GM21723 (cell line): ENCODE measurements at regions not wholly inside any gene's neighbourhood (a gene's known extent, or its start where the extent isn't known, plus 50 kb on each side); places are given as distances from the start of the nearest gene placed in this dataset.

ENCODE experiments used
- ATAC-seq: cut with Tn5 transposase; IDR thresholded peaks from one replicate; pipeline ENCODE4 v1.9.1; 2021; ENCODE audit warnings: mild to moderate bottlenecking, moderate library complexity; ENCODE audit not compliant: unreplicated experiment

DNA sequence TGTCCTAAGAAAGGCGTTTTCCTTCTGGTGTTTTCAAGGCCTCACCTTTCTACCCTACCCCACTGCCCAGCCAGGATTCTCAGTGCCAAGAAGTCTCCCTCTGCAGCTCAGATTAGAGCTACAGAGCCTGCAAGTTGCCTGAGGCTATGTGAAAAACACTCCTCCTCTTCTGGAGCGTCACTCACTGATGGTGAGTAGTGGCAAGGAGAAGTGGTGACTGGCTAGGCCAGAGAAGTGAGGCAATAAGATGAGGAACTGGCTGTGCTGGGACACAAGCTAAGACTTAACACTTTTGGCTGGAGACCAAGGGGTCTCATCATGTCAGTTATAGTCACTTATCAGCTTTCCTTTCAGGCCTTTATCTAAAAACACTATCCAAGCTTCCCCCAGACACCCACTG, 86.7 kb upstream of the PRKAR2B start:
- no peak for ATAC-seq

- ATAC-seq, result peak; percentile 55
Measured at GRCh38 chr7:106959753-106960152, 84.8 kb upstream of the PRKAR2B start.

DNA sequence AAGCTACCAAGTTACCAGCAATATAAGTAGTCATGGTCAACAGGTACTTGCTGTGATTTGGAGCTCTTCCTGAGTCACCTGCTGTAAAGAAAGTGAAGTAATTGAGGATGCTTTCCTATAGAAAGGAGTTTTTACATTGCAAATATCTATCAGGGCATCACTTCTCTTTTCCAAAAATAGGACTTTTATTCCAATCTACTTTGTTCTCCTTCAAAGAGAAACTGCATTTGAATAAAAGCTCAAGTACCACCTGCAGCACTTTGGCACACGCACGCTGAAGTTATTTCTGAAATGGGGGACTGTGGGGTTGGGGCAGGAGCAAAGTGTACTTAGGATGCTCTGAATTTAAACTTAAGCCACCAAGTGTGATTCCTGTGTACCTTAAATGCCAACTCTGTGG, 81.8 kb upstream of the PRKAR2B start:
- no peak for ATAC-seq

GRCh38 chr7:106964466-106964865, 80.0 kb upstream of the PRKAR2B start:
- ATAC-seq, result no peak

DNA sequence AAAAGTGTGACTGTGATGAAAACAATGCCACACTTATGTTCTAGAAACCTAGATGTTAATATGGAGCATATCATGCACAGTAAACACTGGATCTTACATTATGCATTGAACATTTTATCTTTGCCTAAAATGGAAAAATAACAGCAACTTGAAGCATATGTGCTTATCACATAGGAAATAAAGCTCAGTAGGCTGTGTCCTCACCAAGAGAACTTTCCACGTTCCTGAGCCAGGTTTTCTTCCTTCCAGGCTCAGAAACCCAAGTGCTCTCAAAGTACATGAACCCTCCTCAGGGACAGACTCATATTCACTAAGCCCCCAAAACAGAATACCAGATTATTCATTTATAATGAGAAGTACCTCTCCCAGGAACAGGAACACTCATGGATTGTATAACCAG, 79.4 kb upstream of the PRKAR2B start:
- no peak for ATAC-seq

GRCh38 chr7:106966121-106966520, 78.4 kb upstream of the PRKAR2B start:
- ATAC-seq, result no peak

DNA sequence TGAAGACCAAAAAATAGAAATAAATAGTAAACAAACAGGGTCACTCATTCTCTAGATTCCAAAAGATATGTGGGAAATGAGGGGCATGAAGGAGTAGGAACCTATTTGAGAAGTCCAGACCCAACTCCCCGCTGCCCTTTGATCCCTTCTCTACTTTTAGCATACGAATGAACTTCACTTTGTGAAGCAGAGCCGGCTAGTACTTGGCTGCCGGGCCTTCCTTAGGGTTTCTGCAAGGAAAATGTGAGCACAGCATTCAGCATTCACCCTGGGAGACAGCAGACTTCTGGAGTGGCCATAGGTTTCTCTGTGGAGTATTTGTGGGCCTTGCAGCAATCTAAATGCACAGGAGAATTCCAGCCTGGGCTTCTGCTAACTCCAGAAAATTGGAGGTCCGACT, 76.3 kb upstream of the PRKAR2B start:
- ATAC-seq, result no peak

- no peak for ATAC-seq
Measured at GRCh38 chr7:106978425-106979420, 65.8 kb upstream of the PRKAR2B start.

DNA sequence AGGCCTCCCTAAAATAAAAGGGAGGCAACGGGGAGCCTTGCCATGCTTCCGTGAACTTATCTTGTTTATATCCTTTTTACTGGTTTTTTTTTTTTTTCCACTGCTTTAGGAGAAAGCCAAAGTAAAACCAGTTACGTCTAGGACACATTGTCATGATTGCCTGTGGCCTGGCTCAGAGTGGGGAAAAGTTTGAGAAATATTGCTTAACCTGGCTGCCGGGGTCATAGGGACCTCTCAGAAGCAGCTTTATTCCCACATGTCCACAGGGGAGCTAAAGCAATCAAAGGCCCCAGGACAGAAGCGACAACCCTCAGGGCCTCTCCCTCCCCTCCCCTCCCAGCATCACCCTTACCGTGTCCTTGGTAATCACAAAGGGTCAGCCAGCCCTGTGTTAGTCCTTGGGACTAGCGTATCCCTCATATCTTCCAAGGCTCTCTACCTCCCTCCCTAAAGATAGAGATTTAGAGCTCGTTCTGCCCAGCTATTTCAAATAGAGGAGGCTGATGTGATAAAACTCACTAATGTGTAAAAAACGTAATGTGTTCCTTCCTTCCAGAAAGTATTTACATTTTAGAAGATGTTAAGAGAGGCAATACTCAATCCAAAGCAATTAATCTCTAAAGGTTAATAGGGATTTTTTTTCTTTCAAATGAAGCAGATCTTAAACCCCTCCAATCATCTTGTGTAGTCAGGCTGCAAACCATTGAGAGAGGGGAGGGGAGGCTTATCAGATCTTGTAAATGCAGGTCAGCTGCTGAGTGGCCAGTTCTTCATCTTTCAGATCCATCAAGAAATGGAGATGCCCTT, 64.8 kb upstream of the PRKAR2B start:
- no peak for ATAC-seq

DNA sequence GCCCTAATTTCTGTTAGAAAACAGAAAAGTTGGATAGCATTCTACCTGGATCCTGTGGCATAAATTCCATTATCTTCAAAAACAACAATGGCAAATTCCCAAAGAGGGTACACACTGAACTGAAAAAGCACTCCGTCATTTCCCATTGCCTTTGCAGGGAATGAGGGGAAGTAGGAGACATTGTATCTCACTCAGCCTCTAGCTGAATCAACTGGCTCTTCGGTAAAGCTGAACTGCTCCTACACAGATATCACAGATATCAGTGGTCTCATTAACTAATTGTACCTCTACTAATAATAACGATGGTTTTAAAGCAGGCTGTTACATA, 64.2 kb upstream of the PRKAR2B start:
- ATAC-seq, result no peak

GRCh38 chr7:106982415-106982814, 62.1 kb upstream of the PRKAR2B start:
- no peak for ATAC-seq

DNA sequence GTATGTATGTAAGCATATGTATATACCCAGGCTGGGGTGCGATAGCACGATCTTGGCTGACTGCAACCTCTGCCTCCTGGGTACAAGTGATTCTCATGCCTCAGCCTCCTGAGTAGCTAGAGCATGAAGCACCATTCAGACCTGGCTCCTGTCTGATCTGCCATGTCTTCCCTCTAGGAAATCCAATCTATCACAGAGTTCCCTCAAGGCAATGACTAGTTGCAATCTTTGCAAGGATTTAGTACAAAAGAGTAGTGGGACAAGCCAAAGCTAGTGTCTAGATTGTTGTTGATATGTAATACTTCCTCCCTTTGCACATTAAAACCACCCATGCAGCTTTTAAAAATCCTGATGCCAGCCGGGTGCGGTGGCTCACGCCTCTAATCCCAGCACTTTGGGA, 60.5 kb upstream of the PRKAR2B start:
- no peak for ATAC-seq

- ATAC-seq, result no peak
Measured at GRCh38 chr7:106986450-106986977, 58.0 kb upstream of the PRKAR2B start.

DNA sequence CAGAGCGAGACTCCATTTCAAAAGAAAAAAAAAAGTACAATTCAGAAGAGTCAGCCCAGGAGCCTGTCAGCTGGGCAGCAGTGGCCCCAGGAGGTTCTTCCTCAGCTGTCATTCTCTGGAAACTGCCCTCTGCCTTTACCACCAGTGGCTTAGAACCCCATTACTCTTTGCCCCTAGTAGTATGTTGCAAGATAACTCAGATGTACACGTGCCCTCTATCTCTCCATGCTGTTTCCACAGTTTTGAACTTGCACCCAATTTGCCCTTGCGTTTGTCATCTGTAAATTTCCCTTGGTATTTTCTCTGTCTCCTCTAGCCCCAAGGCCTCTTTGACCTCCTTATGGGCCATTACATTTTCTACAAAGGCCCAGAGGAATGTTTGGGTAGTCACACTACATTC, 56.7 kb upstream of the PRKAR2B start:
- ATAC-seq, result no peak

GRCh38 chr7:106992511-106992910, 52.0 kb upstream of the PRKAR2B start:
- no peak for ATAC-seq
